HK-2 (cell line): ENCODE measurements at regions not wholly inside any gene's neighbourhood (a gene's known extent, or its start where the extent isn't known, plus 50 kb on each side); places are given as distances from the start of the nearest gene placed in this dataset.
"Not testable (repeated sequence)": the region's sequence is repeated elsewhere in the genome, so short reads cannot be mapped to it uniquely, and the experiment has no call there.

Experiments used
- DNase-seq: peaks from one replicate; pipeline ENCODE4 v3.0.0-alpha.2; 2018; ENCODE audit not compliant: unreplicated experiment

DNA sequence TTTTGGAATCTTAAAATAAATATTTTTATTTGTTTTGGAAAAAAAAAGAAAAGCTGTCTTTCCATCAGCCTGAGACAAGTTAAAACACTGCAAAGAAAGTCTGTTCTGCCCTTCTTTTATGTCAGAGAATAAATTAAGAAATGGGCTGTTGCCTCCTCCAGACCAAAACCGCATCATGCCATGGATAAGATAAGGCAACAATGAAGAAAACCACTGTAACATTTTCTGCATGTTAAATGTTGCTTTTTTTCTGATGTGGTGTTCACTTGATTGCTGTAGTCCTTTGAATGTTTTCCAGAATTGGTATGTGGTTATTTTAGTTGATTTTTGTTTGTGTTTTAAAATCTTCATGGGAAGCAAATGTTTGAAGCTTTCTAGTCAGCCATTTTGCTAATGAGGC is 319.2 kb upstream of the CNTN5 start:
- no peak for DNase-seq

DNA sequence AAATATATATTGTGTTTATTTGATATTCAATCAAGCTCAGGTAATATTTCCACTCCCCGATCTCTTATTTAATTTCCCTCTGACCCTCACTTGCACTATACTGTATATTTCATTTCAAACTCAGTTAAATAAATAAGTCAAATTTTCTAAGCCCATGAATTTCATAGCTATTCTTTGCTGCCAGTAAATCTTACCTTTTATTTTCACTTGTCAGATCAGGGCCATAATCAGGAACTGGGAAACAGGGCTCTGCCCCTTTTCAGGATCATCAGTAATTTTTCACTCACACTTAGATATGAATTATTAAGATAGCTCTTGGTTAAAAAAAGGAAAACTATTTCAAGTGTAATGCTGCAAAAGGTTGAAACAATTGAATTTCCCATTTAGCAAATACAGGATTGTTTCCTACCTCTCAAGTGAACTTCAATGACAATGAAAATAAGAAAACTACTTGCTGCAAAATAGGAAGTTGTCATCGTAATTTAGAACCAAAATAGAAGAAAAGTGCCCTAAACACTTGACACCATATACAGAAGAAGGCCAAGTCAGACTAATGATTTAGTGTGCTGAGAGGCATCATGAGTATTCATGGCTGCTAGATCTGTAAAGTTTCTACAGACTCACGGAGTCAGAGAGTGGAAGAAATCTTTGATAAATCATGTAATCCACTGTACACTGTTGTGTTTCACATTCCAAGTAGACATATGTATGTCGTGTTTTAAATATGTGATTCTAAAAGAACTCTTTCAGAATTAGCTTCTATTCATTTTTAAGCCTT is 316.8 kb upstream of the CNTN5 start:
- DNase-seq = no peak

DNA sequence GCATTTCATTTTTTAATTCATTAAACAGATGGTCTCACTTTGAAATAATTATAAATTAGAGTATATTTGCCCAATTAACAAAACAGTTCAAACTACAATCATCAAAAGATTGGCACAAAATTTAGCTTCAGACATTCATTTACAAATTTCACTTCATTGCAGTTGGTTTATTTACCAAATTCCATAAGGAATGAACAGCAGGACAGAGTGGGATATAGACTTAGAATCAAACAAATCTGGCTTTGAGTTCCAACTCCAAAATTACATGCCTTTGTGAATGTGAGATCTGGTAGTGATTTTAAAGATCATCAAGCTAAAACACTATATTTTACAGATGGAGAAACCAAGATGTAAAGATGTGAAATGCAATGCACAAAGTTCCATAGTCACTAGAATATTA is 310.7 kb upstream of the CNTN5 start:
- no peak for DNase-seq

DNA sequence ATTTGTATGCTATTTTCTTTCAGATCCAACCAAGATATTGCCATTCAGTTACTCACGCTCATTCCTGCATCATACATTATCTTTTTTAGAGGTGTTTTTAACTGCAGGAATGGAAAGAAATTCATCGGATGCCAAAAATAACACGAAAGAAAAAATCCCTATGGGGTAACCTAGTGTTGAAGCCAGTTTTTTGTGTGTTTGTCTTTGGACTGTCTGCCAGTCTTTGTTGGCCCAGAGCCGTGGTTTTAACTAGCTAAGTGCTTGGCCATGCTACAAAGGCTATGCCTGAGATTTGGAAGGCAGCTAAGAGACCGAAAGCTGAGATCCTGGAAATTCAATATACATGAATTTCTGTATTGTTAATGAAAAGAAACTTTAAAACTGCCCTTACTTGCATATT is 309.8 kb upstream of the CNTN5 start:
- DNase-seq = no peak

DNA sequence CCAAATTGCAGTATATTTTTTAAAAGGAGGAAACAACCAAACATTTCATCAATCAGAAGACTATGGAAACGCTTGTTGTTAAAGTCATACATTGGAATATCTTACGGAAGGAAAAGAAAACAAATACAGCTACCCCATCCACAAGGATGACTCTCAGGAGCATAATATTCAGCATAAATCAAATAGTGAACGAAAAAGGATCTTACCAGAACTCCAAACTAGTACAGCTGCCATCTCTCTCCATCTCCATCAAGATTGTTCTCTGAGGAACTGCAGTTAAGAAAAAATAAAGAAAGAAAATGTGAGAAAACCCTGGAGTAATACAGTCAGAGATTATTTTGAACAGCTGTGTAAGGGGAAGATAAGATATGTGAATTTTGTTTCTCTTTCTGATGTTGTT is 299.8 kb upstream of the CNTN5 start:
- no peak for DNase-seq

DNA sequence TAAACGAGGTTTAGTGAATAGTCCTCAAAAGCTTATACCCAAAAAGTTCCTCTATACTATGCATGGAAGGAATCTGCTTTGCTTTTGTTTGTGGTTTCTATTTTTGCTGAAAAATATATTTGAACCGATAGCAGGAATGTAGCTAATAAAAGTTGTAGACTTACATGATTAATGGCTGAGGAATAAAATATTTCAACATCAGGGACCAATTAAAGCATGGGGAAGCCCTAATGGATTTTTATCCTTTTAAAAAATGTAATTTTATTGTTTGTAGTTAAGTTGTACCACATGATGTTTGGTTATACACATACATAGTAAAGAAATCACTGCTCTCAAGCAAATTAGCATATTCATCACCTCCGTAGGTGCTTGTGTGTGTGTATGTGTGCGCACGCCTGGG is 295.3 kb upstream of the CNTN5 start:
- no peak for DNase-seq

DNA sequence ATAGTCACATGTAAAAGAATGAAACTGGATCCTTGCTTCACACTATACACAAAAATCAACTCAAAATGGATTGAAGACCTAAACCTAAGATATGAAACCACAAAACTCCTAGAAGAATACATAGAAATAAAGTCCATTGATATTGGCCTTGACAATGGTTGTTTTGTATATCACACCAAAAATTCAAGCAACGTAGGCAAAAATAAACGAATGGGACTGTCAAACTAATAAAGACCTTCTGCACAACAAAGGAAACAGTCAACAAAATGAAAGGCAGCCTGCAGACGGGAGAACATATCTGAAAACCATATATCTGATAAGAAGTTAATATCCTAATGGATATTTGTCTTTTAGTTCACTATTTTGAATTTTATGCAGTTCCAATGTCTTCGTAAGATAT is 292.3 kb upstream of the CNTN5 start:
- no peak for DNase-seq

DNA sequence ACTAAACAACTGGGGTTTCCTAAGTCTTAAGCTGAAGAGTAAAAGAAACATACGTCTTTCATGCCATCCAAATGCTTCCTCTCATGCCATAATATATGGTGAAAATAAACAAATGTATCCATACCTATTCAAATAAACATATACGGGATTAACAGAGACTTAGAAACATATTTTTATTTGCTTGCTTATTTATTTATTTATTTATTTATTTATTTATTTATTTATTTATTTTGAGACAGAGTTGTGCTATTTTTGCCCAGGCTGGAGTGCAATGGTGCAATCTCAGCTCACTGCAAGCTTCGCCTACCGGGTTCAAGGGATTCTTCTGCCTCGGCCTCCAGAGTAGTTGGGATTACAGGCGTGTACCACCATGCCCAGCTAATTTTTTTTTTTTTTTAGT is 291.6 kb upstream of the CNTN5 start:
- DNase-seq = no peak

DNA sequence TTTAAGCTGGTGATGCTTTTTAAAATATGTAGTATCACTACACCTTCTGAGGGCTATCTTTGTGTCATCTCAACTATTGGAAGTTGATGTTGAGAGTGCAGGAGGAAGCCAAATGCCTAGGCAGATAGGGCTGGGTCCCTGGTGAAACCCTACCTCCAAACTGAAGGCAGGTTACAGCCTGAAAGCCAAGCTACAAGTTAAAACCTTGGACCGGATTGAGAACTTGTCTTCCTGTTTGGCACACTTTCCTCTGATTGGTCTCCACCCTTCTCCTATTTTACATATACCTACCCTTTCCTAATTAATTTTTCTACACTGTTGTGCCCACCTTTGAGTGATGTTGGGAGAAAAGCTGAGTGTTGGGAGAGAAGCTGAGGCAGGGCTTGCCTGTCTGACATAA is 287.8 kb upstream of the CNTN5 start:
- no peak for DNase-seq

DNA sequence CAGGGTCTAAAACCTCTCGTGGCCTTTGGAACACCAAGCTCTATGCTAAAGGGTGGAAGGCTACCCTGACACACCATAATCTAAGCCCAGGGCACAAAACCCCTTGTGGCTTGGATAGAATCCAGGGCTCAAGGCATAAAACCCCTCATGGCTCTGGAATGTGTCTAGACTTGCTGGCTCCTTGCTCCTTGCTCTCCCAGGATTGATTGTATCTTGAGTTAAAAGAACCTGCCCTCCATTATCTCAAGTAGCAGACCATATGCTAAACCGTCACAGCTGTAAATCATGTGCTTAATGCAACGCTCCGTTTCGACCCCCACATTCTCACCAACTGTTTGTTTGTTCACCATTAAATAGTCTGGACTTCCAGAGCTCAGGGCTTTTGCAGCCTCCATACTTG is 287.4 kb upstream of the CNTN5 start:
- DNase-seq = not testable (repeated sequence)

DNA sequence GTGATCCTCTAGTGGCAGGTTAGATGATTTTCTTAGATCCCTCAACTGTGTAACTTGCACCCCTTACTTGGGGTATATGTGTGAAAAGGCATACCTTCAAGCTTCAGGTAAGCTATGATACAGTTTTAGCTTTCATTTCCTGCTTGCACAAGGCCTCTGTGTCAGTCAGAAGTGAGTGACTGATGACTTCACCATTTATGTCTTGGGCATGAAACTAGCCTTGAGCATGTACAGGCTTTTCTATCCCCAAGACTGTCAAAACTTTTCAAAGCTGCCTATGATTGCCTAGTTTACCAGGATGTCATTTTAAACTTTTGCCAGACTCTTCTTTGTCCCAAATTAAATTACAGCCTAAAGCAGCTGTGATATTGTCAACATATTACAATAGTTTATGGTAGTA is 286.1 kb upstream of the CNTN5 start:
- DNase-seq = no peak

DNA sequence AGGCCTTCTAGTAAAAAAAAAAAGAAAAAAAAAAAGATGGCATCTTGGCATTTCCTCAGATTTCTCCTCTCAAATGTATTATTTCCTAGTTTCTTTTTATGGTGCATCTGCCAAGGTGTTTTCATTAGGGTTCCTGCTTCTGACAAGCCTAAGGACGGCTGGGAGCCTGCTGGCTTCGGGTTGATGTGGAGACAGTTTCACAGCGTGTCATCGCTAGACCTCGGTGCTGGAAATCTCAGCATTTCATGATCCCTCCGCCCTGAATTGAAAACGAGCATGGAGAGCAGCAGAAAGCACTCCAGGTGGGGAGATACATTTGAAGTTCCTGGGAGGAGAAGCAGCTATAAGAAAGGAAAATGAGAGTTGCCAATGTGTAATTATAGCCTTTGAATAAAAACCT is 283.9 kb upstream of the CNTN5 start:
- no peak for DNase-seq

DNA sequence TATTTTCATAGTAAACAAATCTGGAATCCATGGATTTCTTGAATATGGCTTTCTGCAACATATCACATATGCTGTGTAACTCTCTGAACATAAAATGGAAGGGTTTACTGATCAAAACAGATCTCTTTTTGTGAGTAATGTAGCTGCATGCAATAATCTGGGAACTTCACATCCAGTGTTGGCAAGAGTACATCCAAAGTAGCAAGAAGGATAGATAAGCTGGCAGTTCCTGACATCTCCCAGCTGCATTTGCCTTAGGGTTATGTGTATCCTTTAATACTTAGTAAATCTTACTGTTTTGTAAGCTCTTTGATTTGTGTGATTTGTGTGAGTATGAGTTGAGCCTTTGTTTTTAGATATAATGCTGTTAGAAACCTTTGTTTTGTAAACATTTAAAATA is 280.4 kb upstream of the CNTN5 start:
- DNase-seq = no peak

DNA sequence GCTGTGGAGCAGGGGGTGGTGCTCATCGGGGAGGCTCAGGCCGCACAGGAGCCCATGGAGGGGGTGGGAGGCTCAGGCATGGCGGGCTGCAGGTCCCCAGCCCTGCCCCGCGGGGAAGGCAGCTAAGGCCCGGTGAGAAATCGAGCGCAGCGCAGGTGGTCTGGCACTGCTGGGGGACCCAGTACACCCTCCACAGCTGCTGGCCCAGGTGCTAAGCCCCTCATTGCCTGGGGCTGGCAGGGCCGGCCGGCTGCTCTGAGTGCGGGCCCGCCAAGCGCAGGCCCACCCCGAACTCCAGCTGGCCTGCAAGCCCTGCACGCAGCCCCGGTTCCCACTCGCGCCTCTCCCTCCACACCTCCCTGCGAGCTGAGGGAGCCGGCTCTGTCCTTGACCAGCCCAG is 257.3 kb upstream of the CNTN5 start:
- DNase-seq = not testable (repeated sequence)

DNA sequence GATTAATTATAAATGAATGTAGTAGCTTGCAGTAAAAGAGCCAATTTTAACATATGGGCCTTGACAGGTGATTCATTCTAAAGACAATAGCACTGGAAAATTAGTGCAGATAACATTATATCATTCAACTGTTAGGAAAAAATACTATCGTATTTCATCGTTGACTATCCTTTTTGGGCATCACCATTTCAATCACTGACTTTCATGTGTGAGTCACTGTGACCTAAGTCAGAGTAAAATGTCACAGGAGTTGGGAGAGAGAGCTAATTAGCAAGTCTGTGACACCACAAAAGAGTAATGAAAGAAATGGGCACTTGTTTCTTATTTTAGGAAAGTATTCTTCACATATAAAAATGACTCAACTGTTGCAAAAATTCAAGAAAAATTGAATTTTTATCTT is 253.8 kb upstream of the CNTN5 start:
- DNase-seq = no peak

DNA sequence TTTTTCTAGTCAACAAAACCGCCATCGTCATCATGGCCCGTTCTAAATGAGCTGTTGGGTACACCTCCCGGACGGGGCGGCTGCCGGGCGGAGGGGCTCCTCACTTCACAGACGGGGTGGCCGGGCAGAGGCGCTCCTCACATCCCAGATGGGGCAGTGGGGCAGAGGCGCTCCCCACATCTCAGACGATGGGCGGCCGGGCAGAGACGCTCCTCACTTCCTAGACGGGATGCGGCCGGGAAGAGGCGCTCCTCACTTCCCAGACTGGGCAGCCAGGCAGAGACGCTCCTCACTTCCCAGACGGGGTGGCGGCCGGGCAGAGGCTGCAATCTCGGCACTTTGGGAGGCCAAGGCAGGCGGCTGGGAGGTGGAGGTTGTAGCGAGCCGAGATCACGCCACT is 250.7 kb upstream of the CNTN5 start:
- not testable (repeated sequence) for DNase-seq

DNA sequence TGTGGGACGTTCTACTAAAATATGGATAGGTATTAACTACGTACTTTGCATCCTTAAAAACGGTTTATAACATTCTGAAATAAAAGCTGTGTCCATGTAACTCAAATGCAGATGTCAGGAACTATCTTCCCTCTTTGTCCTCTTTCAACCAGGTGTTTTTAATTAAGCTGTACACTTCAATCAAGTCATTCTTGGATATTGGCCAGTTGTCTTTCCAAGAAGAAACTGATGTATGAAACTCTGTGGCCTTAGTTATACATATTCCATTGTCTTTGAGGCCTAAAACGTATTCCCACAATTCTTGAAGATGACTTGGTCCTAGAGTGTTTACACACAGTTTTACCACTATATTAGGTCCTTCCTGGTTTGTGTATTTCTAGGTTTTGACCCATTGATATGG is 249.0 kb upstream of the CNTN5 start:
- no peak for DNase-seq

DNA sequence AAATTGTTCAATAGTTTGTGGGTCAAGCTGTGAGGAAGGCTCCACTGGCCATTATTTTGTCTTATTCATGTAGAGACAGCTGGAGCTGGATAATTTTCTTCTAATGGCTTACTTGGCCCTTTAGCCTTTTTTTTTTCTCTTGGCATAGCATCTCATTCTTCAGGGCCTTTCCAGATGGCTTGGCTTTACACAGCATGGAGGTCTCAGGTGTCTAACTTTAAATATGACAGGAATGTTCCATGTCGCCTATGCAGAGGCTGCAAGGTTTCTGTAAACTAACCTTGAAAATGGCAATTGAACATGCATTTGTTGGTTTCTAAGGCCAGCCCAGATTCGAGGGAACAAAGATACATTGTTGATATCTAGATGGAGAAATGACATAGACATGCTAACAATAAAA is 247.9 kb upstream of the CNTN5 start:
- DNase-seq = no peak

DNA sequence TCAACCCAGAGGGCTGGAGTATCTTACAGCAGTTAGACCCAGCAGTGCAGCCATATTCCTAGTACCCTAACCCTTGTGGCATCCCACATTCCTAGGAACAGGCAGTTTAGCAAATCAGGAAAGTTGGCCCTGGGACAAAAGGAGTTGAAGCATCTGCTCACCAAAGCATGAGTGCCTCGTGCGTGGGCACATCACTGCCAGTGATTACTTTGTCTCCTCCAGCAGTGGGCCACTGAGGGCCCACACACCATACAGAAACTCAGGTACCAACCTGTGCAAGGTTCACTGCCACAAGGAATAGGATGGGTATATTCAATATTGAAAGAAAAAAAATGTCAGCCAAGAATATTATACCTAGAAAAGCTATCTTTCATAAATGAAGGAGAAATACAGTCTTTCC is 227.5 kb upstream of the CNTN5 start:
- no peak for DNase-seq

DNA sequence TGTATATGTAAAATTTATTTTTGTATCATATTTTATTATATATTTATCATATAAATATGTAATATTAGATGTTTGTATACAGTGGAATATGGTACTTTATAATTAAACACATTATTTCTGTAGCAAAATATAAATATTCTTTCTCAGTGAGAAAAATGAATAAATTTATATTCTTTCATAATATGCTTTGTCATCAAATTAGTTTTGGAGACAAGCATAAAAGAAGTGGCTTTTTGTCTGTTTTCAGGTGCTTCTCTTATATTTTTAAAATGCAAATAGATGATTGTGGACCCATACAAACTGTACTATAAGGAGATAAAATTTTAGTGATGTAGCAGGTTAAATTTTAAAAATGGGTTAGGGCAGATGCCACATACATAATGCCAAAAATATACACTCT is 222.4 kb upstream of the CNTN5 start:
- DNase-seq = no peak

DNA sequence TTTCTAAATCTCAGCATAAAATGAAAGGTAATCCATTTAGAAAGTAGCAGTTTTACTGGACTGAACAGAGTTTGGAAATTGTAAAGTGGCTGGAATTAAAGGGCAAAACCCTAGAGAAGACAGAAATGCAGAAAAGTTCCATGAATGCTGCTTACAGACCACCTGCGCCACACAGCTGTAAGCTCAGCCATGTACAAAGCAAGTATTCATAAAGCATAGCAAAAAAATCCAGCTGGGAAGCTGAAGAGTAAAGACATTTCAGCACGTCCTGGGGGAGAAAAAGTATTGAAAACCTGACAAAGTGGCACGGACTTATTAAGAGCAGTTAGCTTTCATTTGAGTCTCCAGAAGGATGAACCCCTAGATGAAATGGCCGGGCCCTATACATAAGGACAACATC is 220.1 kb upstream of the CNTN5 start:
- DNase-seq = no peak

DNA sequence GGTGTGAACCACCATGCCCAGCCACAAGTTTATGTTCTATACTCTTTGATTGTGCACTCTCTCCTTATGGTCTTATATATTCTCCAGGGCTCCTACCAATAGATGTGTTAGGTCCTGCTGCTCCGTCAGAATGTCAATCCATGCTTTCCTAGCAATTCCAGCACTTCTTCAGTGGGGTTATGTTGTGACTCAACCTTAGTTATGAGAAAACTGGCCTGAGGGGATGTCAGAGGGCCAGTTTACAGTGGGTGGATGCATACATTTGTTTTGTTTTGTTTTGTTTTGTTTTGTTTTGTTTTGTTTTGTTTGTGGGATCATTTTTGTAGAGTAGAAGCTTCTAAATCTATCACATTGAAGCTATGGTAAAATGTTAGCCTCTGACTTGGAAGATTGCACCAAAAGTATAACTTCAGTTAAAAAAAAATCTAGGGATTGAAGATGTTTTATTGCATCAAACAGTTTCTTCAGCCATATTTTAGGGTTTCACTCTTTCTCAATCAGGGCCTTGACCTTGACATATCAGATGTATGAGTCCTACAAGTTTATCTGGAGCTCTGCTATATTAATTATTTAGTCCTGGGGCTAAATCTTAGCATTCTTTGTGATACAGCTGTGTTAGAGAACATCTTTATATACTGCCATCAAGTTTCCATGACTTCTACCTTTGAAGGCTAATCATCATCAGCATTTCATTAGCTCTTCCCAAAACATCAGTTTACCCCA is 191.6 kb upstream of the CNTN5 start:
- DNase-seq = no peak

DNA sequence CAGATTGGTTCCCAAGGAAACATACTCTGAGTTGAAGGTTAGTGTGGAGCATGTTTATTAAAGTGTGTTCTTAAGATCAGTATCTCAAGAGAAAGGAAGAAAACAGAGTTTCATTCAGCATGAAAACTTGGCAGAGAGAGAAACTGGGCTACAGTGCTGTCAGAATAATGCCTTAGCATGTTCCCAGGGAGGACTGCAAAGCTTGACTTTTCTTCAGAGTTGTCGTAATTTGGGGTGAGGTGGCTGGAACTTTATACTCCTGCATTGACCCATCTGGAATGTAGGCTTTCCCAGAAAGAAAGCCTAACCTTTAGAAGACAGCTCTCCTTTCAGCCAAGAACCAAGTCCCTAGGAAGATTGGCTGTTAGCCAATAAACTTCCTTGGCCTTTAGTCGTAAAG is 190.8 kb upstream of the CNTN5 start:
- no peak for DNase-seq

DNA sequence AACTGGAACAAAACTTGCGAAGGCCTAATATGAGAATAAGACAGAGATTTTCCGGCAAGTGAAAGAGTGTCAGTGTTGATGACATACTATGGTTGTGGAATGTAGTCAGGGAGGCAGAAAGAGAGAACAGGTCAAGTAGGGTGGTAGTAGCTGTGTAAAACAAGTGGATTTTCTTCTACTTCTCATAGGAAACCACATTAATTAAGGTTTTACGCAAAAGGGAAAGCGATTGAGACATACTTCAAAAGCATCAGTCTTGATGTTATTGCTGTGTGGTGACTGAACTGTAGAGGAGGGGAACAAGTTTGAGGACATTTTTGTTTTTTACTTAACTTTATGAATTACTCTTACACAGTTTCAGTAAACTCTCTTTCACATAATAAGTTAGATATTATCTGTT is 186.0 kb upstream of the CNTN5 start:
- DNase-seq = no peak
